HPDE6-E6E7 (cell line): ENCODE measurements at regions not wholly inside any gene's neighbourhood (a gene's known extent, or its start where the extent isn't known, plus 50 kb on each side); places are given as distances from the start of the nearest gene placed in this dataset.
A peak's percentile ranks its signal among the peaks of the same experiment; 100 is the strongest.
"Not testable (repeated sequence)": the region's sequence is repeated elsewhere in the genome, so short reads cannot be mapped to it uniquely, and the experiment has no call there.

Experiments used
- DNase-seq: peaks from one replicate; pipeline ENCODE4 v3.0.0; 2011; ENCODE audit warnings: missing footprints; ENCODE audit errors: extremely low spot score

GRCh38 chr2:12877761-12878160 is 161.0 kb downstream of the TRIB2 start:
- DNase-seq: no peak

GRCh38 chr2:12879649-12880048 is 162.9 kb downstream of the TRIB2 start:
- no peak for DNase-seq

- no peak for DNase-seq
These were observed 165.2 kb downstream of the TRIB2 start for GRCh38 chr2:12881952-12882351.

- DNase-seq: no peak
These were observed 165.7 kb downstream of the TRIB2 start for GRCh38 chr2:12882393-12882792.

- DNase-seq: no peak
These were observed 167.2 kb downstream of the TRIB2 start for GRCh38 chr2:12883906-12884305.

GRCh38 chr2:12884713-12885282 is 168.1 kb downstream of the TRIB2 start:
- peak; percentile 32 for DNase-seq

GRCh38 chr2:12890066-12890465 is 173.3 kb downstream of the TRIB2 start:
- DNase-seq: no peak

GRCh38 chr2:12890481-12890991 is 173.8 kb downstream of the TRIB2 start:
- no peak for DNase-seq

GRCh38 chr2:12895017-12895416 is 178.3 kb downstream of the TRIB2 start:
- DNase-seq: no peak

GRCh38 chr2:12896318-12896982 is 179.7 kb downstream of the TRIB2 start:
- DNase-seq: no peak

- no peak for DNase-seq
These were observed 180.4 kb downstream of the TRIB2 start for GRCh38 chr2:12897181-12897580.

GRCh38 chr2:12903272-12903671 is 186.5 kb downstream of the TRIB2 start:
- DNase-seq: no peak

- no peak for DNase-seq
These were observed 193.7 kb downstream of the TRIB2 start for GRCh38 chr2:12910431-12910830.

- DNase-seq: no peak
These were observed 199.1 kb downstream of the TRIB2 start for GRCh38 chr2:12915787-12916186.

GRCh38 chr2:12918138-12918834 is 201.6 kb downstream of the TRIB2 start:
- no peak for DNase-seq

GRCh38 chr2:12918835-12919445 is 202.2 kb downstream of the TRIB2 start:
- no peak for DNase-seq

- no peak for DNase-seq
These were observed 204.6 kb downstream of the TRIB2 start for GRCh38 chr2:12921321-12921720.

GRCh38 chr2:12923907-12924610 is 207.3 kb downstream of the TRIB2 start:
- DNase-seq: no peak

- not testable (repeated sequence) for DNase-seq
These were observed 209.9 kb downstream of the TRIB2 start for GRCh38 chr2:12926641-12927040.

GRCh38 chr2:12928197-12928774 is 211.6 kb downstream of the TRIB2 start:
- DNase-seq: peak; percentile 23

- DNase-seq: no peak
These were observed 212.2 kb downstream of the TRIB2 start for GRCh38 chr2:12928775-12929401.
